ENCODE measurements at regions not wholly inside any gene's neighbourhood (a gene's known extent, or its start where the extent isn't known, plus 50 kb on each side); places are given as distances from the start of the nearest gene placed in this dataset.

DNA sequence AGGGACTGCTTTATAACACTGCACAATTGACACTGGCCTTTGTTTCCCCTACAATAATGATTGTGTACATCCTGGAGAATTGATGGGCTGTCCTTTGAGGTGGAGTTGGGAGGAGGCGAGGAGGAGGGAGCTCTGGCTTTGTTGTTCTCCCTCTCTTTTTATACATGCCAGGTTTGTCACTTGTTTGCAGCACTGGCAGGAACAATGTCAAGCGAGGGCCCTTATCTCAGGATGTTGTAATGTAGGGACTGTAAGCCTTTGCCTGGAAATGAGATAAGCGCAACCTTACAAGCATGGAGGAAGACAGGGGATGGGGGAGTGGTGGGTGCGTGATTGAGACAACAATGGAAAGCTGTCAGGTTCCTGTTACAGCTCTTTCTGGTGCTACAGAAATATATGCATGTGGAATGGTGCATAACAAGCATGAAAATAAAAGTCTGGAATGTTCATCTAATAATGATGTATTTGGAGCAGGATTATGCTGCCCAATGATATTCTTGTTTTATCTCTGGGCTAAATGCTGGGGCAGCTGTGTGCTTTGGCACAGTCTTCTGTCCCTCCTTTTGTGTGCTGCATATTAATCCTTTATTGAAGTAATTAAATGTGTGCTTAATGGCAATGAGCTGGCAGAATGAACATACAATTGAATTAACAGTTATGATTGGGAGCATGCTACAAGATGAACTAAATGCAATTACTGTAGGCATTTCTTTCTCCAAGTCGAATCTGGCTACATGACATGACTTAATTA lies 294.4 kb downstream of the GPAT3 start:
- Mint-ChIP-seq H3K9me3 (ENCODE audit: low read depth) (peaks cover 11% of the 10 kb centered on the region), H3K27me3 (ENCODE audit: low read depth) (no peaks in the 10 kb centered on the region), H3K27ac (ENCODE audit: unreplicated experiment) (no peak overlapping the region), H3K4me3 (ENCODE audit: unreplicated experiment) (no peak overlapping the region), H3K4me1 (ENCODE audit: low read depth) (peaks cover 2% of the 10 kb centered on the region), H3K36me3 (ENCODE audit: low read depth) (no peaks in the 10 kb centered on the region)
- no peak for DNase-seq (ENCODE audit: low spot score)
- no peak for TF ChIP-seq CTCF (IDR thresholded peaks at IDR 0.05)

DNA sequence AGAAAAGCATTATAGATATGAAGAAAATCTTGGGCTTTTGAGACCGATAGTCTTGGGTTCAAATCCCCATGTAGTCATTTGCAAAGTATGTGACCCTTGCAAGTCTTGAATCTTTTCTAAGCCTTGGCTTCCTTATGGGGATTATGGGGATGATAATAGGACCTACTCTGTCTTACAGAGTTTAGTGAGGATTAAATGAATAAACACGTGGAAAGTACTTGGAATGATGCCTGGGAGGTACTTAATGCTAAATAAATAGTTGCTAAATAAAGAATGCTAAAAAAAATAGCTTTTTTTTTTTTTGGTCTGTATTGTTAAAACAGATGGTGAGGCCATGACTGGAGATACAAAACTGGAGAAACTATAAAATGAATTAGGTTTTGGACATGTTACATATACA lies 292.7 kb downstream of the GPAT3 start:
- H3K4me3 Mint-ChIP-seq (ENCODE audit: unreplicated experiment) = no peak overlapping the region
- no peak for TF ChIP-seq CTCF (IDR thresholded peaks at IDR 0.05)
- peaks cover 8% of the 10 kb centered on the region for H3K9me3 Mint-ChIP-seq (ENCODE audit: low read depth)
- no peaks in the 10 kb centered on the region for H3K36me3 Mint-ChIP-seq (ENCODE audit: low read depth)
- H3K27ac Mint-ChIP-seq (ENCODE audit: unreplicated experiment) = no peak overlapping the region
- DNase-seq (ENCODE audit: low spot score) = no peak
- H3K4me1 Mint-ChIP-seq (ENCODE audit: low read depth) = peaks cover 2% of the 10 kb centered on the region
- no peaks in the 10 kb centered on the region for H3K27me3 Mint-ChIP-seq (ENCODE audit: low read depth)

DNA sequence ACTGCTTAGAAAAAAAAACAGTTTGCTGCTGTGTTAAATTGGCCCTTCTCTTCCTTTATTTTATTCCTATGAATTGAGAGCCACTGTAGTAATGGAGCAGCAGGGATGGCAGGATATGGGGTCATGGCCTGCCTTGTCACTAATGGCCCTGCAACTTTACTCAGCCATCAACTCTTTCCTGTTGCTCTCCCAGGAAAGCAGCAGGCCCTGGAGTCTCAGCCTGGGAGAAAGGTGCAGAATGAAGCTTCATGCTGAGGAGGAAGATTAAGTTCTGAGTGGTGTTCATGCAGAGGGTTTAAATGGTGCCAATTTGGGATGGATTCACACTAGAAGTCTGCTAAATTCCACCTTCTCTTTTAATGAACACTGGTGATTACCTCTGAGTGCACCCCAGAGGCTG lies 285.6 kb downstream of the GPAT3 start:
- Mint-ChIP-seq H3K27ac (ENCODE audit: unreplicated experiment) (no peak overlapping the region), H3K36me3 (ENCODE audit: low read depth) (peaks cover 2% of the 10 kb centered on the region), H3K27me3 (ENCODE audit: low read depth) (no peaks in the 10 kb centered on the region), H3K4me1 (ENCODE audit: low read depth) (no peaks in the 10 kb centered on the region), H3K9me3 (ENCODE audit: low read depth) (peaks cover 18% of the 10 kb centered on the region), H3K4me3 (ENCODE audit: unreplicated experiment) (no peak overlapping the region)
- DNase-seq (ENCODE audit: low spot score) = no peak
- no peak for TF ChIP-seq CTCF (IDR thresholded peaks at IDR 0.05)

- no peak for DNase-seq (ENCODE audit: low spot score)
- no peak for TF ChIP-seq CTCF (IDR thresholded peaks at IDR 0.05)
- Mint-ChIP-seq H3K36me3 (ENCODE audit: low read depth) (peaks cover 3% of the 10 kb centered on the region), H3K9me3 (ENCODE audit: low read depth) (peaks cover 18% of the 10 kb centered on the region), H3K4me3 (ENCODE audit: unreplicated experiment) (no peak overlapping the region), H3K4me1 (ENCODE audit: low read depth) (no peaks in the 10 kb centered on the region), H3K27ac (ENCODE audit: unreplicated experiment) (no peak overlapping the region), H3K27me3 (ENCODE audit: low read depth) (peaks cover 2% of the 10 kb centered on the region)
Observed at GRCh38 chr4:83819582-83819981, 283.7 kb downstream of the GPAT3 start.

- H3K4me3 Mint-ChIP-seq (ENCODE audit: unreplicated experiment) = no peak overlapping the region
- DNase-seq (ENCODE audit: low spot score) = no peak
- H3K9me3 Mint-ChIP-seq (ENCODE audit: low read depth) = peaks cover 2% of the 10 kb centered on the region
- H3K36me3 Mint-ChIP-seq (ENCODE audit: low read depth) = peaks cover 1% of the 10 kb centered on the region
- H3K4me1 Mint-ChIP-seq (ENCODE audit: low read depth) = no peaks in the 10 kb centered on the region
- TF ChIP-seq CTCF (IDR thresholded peaks at IDR 0.05) = no peak
- peaks cover 11% of the 10 kb centered on the region for H3K27me3 Mint-ChIP-seq (ENCODE audit: low read depth)
- no peak overlapping the region for H3K27ac Mint-ChIP-seq (ENCODE audit: unreplicated experiment)
Observed at GRCh38 chr4:83810428-83810827, 274.5 kb downstream of the GPAT3 start.

Measured in chondrocyte (in vitro differentiated cells).